ENCODE measurements at regions not wholly inside any gene's neighbourhood (a gene's known extent, or its start where the extent isn't known, plus 50 kb on each side); places are given as distances from the start of the nearest gene placed in this dataset.

DNA sequence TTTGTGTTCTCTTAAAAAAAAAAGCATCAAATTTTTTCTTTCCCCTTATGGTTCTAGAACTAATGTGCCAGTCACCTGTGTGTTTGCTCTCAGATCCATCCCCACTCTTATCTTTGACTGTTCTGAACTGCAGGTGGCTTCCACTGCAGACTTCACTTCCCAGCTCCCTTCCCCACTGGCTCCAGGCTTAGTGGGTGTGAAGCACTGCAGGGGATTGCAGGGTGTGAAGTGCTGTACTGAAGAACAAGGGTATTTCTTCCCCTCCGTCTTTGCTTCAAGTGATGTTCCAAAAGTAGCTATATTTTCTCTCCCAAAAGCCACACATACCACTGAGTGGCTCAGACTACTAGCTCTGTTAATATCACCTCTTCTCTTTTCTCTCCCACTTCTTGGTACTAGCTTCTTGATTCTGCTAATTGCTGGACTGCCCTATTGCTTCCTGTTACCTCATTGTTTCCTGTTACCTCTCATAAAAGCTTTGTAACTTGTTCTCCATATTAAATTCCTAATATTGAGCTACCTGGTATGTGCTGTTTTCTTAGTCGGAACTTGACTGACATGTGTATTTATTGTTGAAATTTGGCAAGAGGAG is 115.4 kb upstream of the PRICKLE1 start:
- DNase-seq, result no peak

DNA sequence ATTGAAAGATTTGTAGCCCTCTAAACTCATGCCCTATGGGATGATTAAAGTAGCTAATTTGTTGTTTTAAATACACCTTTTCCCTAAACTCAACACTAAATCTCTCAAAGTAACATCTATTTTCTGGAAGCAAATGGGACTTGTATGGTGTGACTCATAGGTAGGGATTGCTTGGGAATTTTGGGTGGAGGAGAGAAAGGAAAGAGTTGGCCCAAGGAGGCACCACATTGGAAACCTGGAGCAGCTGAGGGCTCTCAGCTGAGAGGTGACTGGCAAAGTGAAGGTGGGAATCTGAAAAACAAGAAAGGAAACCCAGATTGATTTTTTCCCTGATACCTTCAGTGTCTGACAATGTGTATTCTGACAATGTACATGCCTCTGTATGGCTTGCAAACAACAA is 114.8 kb upstream of the PRICKLE1 start:
- DNase-seq, result no peak

DNA sequence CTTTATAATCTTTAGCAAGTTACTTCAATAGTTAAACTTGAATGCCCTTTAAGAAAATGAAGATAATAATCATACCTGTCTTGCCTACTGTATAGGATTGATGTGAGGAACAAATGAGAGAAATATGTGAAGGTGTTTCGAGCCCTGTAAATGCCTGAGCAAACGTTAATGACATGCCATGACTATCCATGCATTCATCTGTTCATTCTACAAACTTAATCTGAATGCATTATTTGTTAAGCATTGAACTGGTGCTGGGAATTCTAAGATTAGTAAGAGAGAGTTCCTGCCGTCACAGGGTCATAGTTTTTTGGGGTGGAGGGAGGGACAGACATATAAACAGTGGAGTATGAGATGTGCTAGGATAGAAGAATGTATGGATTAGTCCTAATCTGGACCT is 111.5 kb upstream of the PRICKLE1 start:
- no peak for DNase-seq

DNA sequence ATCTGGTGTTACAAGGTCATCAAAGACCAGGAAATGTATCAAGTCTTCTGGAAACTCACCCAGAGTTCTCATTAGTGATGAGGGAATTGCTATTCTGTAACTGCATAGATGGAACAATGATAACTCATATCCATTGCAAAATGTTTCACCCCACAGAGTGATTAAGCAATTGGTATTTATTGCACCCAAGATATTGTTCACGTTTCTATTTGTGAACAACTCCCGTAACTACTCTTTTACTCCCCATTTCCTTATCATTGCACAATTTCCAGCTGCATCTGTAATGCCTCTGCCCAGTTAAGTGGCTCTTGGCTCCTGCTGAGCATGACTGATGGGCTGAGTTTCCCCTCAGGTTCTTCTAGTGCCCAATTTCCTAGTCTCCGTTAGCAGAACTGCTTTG is 108.7 kb upstream of the PRICKLE1 start:
- DNase-seq, result no peak

DNA sequence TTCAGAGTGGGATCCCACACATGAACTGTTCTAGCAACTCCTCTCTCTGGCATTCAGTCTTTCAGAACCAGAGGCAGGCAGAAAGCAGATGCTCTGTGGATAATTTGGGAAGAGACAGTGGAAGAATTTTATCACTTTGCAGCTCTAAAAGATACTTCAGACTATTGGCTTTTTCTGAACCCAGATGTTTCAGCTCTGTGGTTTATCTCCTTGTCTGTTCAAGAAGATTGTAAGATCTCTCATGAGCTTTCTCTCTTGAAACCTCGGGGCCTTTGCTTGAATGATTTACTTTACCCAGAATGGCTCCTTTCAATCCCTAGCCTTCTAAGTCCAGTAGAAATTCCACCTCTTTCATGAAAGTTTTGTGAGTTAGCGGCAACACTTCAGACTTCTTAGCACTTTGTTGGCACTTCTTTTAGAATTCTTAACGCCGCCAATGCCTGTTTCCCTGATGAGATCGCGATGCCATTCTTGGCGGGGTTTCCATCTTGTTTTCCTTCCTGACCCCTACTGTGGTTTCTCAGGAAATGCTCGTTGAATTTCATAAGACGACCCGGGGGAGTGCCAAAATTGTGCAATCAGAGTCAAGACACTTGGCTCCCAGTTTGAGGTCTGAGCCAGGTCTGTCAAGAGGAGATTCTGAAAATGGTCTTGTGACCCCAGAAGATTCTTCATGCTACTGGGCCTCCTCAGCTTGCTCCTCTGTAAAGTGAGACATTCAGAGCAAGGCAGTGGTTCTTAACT is 107.0 kb upstream of the PRICKLE1 start:
- DNase-seq, result no peak

DNA sequence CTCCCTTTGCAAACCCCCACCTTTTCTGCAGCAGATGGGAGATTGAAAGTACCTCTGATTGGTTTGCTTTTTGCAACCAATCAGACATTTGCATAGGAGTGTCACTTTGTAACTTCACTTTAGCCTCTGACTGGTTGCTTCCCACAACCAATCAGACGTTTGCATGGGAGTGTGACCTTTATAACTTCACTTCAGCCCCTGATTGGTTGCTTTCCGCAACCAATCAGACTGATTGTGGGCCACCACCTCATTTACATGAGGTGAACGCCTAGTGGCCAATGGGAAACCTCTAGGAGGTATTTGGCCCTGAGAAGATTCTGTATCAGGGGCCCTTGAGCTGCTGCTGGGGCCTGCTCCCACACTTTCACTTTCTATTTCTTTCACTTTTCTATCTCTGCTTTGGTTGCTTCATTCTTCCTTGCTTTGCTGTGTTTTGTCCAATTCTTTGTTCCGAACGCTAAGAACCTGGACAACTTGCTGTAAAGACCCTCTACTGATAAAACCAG is 106.0 kb upstream of the PRICKLE1 start:
- no peak for DNase-seq

DNA sequence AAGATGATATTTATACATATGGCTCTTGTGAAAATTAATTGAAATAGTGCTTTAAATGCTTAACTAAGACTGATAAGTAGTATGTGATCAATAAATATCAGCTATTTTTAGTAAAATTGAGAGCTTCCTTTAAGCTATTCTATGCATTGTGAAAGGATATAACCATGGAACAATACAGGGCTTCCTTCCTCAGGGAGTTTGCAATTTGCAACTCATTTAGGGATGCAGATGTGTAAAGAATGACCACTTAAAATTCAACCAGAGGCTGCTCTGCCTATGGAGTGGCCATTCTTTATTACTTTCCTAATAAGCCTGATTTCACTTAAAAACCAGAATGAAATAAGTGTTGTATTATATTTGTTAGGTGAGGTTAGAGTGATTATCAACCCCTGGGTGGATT is 103.2 kb upstream of the PRICKLE1 start:
- no peak for DNase-seq

DNA sequence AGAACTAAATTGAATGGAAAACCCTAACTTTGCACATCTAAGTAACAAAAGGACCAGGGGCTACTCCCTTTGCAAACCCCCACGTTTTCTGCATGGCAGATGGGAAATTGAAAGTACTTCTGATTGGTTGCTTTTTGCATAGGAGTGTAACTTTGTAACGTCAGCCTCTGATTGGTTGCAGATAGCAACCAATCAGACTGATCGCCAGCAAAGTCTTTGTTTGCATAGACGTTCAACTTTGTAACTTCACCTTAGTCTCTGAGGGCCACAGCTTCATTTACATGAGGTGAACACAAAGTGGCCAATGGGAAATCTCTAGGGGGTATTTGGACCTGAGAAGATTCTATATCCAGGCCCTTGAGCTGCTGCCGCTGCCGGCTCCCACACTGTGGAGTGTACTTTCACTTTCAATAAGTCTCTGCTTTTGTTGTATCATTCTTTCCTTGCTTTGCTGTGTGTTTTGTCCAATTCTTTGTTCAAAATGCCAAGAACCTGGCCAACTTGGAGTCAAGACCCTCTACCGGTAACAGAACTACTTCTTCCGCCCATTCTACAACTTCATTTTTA is 102.5 kb upstream of the PRICKLE1 start:
- no peak for DNase-seq

DNA sequence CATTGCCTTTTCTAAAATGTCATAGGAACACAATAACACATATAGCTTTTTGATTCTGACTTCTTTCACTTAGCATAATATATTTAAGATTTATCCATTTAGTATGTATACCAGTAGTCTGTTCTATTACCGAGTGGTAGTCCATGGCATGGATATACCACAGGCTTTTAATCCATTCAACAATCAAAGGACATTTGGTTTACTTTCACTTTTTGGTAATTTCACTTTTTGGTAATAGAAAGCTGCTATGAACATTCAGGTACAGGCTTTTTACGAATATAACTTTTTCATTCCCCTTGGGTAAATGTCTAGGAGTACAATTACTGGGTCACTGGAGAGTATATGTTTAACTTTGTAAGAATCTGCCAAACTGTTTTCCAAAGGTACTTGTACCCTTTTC is 100.7 kb upstream of the PRICKLE1 start:
- no peak for DNase-seq

DNA sequence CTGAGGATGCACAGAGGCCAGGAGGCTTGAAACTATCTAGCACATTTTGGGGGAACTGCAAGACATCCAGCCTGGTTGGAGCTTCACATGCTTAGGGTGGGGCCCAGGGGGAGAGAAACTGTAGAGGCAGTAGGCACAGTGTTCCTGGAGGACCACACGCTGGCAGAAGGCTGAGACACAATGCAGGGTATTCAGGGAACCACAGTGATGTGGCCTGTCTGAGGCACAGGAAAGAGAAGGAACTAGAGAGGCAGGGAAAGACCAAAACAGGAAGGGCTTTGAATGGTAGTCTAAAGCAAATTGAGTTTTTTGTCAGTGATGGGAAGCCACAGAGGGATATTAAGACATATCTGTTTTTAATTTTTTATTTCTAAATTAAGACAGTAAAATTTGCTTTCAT is 100.2 kb upstream of the PRICKLE1 start:
- no peak for DNase-seq

DNA sequence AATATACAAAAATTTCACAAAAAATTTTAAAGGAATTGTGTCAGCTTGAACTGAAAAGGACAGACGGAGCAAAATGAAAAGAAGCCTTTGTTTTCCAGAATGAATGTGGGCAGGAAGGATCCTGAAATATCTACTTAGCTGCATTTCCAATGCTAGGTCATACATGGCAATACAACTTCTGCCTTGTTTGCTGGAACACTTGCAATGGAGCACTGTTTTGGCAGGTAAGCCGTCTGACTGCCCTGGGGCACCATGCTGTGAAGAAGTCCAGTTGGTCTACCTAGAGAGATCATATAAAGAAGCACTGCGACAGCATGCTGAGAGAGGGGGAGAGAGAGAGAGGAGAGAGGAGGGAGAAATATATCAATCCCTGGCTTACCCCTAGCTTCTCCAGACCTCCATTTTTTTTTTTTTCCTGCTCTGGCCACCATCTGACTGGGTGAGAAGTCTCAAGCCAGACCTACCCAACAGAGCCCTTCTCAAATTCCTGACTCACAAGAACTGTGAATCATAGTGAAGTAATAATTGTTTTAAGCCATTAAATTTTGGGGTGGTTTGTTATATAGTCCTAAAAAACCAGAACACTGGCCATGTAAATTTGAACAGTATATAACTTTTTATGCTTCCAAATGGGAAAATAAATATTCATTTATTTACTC is 97.1 kb upstream of the PRICKLE1 start:
- no peak for DNase-seq

DNA sequence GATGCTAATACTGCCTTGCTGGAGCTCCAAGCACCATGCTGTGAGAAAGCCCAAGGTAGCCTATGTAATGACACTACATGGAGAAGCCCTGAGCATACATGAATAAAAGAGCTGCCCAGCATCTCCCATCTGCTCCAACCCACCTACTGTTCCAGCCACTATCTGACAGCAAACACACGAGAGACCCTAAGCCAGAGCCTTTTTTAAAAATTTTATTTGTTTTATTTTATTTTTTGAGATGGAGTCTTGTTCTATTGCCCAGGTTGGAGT is 95.2 kb upstream of the PRICKLE1 start:
- DNase-seq, result no peak

DNA sequence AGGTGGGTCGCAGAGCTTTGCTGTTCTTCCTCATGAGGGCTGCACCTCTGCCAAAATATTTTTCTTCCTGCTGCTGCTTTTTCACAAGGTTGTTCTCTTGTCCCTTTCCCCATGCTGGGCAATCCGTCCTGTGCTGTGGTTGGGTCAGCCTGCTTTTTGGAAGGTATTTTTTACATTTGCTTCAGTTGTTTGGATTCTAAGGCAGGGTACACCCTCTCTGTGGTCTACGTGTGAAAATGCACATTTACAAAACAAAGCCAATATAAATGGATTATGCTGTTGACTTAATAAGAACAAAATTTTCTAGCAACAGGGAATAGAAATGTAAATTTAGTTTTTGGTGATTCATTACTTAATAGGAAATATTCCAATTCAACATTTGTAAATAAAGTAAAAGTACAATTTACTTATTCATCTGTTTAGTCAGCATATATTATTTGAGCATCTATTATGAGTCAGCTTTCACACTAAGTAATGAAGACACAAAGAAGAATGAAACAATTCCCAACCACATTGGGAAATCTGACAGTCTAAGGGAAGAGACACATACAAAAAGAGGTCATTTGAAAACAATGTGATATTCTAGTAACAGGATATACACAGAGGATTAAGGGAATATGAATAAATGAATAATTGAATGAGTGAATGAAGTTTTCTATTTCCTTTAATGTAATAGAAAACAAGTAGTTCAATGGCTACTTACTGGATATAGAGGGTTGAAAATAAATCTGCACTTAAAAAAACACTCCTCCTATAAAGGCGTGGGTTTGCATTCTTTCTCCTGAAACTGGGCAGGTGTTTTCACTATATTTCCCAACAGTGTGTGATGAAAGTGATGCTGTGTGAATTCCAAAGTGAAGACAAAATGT is 94.6 kb upstream of the PRICKLE1 start:
- no peak for DNase-seq

DNA sequence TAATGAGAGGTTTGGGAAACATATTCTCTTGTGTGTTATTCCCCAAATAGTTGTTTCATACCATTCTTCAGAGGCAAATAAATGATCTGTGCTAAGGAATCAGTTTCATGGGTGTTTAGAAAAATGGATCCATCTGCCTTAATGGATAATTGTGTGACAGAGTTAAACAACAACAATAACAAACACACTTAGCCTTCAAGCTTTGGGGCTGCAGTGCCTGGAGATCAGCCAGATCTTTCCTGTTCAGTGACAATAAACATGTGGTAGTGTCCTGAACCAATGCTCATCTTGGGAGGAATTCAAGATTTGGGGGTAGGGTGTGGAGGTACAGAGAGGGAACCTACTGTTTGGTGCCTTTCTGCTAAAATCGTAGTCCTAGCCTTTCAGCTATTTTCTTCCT is 93.7 kb upstream of the PRICKLE1 start:
- no peak for DNase-seq

DNA sequence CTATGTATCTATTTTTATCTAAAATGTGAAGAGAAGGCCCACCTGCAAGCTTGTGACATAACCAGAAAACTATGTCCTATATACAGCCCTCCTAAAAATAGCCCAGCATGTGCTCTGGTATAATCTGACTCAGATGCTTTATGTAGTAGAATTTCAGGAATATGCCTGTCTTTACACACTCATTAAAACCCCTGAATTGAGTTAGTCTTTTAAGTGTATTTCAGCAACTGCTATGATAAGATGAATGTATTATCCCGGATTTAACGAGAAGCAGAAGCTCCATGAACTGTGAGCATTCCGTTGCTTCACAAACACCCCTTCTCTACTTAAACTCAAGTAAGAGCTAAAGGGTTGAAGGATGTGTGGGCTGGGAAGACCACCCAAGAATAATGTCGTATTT is 89.9 kb upstream of the PRICKLE1 start:
- no peak for DNase-seq

DNA sequence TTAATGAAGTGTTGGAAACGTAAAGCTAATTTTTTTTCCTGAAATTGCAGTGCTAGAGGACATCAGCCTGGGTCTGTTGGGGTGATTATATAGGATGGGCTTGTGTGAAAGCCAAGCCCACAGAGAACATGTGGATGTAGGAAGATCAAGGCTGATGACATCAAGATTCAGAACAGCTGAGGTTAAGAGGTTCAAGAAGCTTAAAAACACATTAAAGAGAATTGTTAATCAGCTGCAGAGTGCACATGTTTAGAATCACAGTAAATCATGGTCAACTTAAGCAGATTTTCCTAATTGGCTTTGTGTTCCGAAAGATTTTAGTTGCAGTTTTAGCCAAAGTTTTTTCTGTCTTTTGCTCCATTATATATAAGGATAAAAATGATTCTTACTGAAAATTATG is 87.9 kb upstream of the PRICKLE1 start:
- DNase-seq, result no peak

DNA sequence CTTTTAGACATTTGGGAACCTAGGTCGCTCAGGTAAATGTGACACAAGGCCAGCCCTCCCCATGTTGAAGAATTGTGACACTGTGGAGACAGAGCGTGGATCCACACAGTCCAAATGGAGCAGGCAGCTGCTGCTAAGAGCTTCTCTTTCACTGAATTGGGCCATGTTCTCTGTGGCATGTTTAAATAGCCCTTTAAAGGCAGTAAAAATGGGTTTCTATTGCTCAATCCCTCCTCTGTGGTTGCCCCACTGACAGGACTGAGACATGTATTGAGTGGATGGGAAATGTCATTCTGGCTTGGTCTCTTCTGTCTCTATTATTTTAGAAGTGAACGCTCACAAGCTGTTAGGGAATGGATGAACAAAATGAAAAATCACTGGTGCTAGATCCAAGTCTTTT is 84.0 kb upstream of the PRICKLE1 start:
- DNase-seq, result no peak

DNA sequence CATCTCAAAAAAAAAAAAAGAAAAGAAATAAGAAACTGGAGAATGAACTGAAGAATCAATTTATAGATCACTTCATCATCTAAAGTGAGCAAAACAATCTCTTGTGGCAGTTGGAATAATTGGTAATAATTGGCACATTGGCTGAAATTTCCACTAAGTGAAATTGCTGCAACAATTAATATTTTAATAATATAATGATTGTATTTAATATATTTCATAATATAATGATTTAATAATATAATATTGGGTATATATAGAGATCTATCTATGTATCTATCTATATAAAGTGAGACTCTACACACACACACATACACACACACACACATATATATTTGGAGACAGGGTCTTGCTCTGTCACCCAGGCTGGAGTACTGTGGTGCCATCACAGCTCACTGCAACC is 81.2 kb upstream of the PRICKLE1 start:
- no peak for DNase-seq

DNA sequence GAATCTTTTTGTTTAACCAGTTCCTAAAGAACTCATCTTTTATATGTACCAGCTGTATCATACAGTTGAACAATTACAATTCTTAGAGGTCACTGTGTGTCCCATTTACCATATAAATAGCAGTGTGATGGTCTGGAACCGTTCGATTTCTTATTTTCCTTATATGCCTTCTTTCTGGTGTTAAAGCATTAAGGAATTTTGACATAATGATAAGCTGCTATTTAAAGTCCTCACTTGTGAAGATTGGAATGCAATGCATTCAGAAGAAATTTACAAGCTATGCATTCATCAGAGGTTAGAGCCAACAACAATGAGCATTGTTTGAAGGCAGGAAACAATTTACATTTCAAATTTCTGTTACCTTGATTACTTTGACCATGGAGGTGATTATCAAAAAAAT is 80.0 kb upstream of the PRICKLE1 start:
- no peak for DNase-seq

DNA sequence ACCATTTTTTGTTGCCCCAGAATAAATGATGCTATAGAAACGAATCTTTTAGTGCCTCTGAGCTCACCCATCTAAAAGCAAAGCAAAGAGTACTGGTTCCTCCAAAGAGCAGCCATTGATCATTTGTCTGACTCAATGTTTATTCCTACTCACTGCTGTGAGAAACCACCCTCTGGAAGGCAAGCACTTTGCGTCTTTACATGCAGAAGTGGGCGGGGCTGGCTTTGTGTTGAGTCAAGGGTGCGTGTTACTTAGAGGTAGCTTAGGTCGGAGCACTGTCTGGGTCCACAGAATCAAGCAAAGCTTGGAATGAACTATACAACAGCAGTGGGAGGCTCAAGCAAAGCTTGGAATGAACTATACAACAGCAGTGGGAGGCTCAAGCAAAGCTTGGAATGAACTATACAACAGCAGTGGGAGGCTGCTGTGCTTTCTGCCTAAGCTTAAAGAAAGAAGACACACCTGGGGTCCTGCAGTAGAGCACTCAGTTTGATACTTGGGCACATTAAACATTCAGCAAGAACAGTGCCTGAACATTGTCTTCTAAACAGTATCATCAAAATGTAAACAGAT is 77.2 kb upstream of the PRICKLE1 start:
- DNase-seq, result no peak

DNA sequence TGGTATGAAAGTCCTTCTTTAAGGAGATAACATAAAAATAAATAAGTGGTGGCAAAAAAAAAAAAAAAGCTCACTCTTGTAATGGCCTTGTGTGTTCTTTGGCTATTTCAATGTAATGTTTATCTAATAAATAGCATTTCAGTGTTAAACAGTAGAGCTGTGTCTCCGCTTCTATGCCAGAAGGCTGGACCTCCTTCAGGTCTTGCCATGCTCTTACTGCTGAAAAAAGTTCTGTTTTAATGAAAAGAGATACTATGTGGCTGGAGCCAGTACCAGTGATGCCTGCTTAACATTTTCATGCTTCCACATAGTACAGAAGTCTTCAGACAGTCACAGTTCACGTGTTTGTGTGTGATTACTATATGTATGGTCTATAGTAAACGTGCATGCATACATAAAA is 74.1 kb upstream of the PRICKLE1 start:
- no peak for DNase-seq

DNA sequence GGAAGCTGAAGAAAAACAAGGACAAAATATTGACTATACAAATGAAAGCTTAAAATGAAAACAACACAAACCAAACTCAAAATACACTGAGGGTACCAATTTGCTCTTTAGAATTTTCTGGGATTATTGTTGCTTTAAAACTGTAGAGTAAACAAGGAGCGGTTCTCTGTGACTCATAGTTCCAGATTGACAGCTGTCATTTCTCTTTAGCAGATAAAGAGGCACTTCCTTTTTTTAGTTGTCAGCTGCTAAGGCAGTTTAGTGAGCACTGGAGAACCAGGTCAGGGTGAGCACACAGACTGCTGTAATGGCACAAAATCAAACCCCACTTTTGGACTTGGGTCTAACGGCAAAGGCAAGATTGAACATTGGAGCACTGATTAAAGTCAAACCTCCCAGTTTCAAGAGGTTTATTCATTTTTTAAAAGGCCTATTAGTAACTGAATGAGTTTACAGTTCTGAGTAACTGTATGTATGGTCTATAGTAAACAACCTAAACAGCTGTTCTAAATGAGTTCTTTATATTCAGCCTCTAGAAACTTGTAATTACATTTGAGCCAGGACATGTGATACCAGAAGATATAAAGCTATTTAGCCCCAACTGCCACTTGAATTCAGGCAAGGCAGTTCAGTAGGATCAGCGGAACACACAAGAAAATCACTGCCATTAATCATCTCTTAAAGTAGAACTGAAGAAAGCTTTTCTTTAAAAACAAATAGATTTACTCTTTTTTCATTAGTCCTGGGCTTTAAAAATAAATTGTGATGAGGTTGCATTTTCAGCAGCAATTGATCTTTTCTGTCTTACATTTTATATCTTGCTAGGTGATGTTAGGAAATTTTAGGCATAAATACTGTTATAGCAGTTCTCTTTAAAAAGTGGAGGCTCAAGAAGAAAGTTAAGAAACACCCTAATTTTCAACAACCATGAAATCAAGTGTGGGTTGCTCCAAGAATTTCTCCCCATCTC is 71.7 kb upstream of the PRICKLE1 start:
- no peak for DNase-seq

Data from NCI-H2081 treated with DMSO at 0.1 percent for 48 hours (cell line).